Breast epithelium (tissue), 3 donors: ENCODE measurements at regions not wholly inside any gene's neighbourhood (a gene's known extent, or its start where the extent isn't known, plus 50 kb on each side); places are given as distances from the start of the nearest gene placed in this dataset.
"Not testable (repeated sequence)": the region's sequence is repeated elsewhere in the genome, so short reads cannot be mapped to it uniquely, and the experiment has no call there.

ENCODE experiments used
- POLR2AphosphoS5 ChIP-seq, 3 donors: sonication (generic); formaldehyde crosslinking; IDR thresholded peaks; one replicate each; pipeline ENCODE4 v1.6.1; 2017; ENCODE audit warnings: antibody characterized with exemption in 3 of 3
- TF ChIP-seq, protein P1 (sequence below), 3 donors: fragments of 450-650 bp; IDR thresholded peaks; one replicate each; pipeline ENCODE4 v1.5.1; 2016 to 2017; ENCODE audit warnings: antibody characterized with exemption in 3 of 3, mild to moderate bottlenecking in 3 of 3, moderate library complexity in 3 of 3

DNA sequence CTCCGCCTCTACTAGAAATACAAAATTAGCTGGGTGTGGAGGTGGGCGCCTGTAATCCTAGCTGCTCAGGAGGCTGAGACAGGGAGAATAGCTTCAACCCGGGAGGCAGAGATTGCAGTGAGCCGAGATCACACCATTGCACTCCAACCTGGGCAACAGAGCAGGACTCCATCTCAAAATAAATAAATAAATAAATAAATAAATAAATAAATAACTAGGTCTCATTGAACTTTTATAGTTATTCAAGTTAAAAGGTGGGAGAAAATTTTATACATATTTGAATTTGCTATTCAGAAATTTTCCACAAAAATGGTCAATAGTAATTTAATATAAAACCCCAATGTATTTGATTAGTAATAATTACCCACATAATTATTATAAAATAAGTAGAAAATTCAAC is 593.9 kb upstream of the CDH10 start:
- TF ChIP-seq, protein P1, sequence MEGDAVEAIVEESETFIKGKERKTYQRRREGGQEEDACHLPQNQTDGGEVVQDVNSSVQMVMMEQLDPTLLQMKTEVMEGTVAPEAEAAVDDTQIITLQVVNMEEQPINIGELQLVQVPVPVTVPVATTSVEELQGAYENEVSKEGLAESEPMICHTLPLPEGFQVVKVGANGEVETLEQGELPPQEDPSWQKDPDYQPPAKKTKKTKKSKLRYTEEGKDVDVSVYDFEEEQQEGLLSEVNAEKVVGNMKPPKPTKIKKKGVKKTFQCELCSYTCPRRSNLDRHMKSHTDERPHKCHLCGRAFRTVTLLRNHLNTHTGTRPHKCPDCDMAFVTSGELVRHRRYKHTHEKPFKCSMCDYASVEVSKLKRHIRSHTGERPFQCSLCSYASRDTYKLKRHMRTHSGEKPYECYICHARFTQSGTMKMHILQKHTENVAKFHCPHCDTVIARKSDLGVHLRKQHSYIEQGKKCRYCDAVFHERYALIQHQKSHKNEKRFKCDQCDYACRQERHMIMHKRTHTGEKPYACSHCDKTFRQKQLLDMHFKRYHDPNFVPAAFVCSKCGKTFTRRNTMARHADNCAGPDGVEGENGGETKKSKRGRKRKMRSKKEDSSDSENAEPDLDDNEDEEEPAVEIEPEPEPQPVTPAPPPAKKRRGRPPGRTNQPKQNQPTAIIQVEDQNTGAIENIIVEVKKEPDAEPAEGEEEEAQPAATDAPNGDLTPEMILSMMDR (IDR thresholded peaks at IDR 0.05), result not testable (repeated sequence)
- TF ChIP-seq POLR2AphosphoS5 (IDR thresholded peaks at IDR 0.05), result not testable (repeated sequence)
